T-helper 1 cell treated with Interleukin-12 subunit alpha and Interleukin-12 subunit beta and Interleukin-4 antibody, amounts not matched to agents 30 μg/mL and 1 μg/mL, for 36 hours (primary cell): ENCODE measurements at regions not wholly inside any gene's neighbourhood (a gene's known extent, or its start where the extent isn't known, plus 50 kb on each side); places are given as distances from the start of the nearest gene placed in this dataset.
"Not testable (repeated sequence)": the region's sequence is repeated elsewhere in the genome, so short reads cannot be mapped to it uniquely, and the experiment has no call there.

ENCODE experiments used
- H3K27ac Mint-ChIP-seq: one replicate; pipeline ENCODE4 v1.8.0; 2021; ENCODE audit warnings: mild to moderate bottlenecking, mixed read lengths
- H3K27me3 Mint-ChIP-seq: one replicate; pipeline ENCODE4 v1.8.0; 2021; ENCODE audit warnings: low read depth, mixed read lengths
- H3K36me3 Mint-ChIP-seq: one replicate; pipeline ENCODE4 v1.8.0; 2021; ENCODE audit warnings: low read depth, mixed read lengths
- H3K4me1 Mint-ChIP-seq: one replicate; pipeline ENCODE4 v1.8.0; 2021; ENCODE audit warnings: low read depth, mixed read lengths
- H3K4me3 Mint-ChIP-seq: one replicate; pipeline ENCODE4 v1.8.0; 2021; ENCODE audit warnings: mild to moderate bottlenecking, moderate library complexity, mixed read lengths
- H3K9me3 Mint-ChIP-seq: one replicate; pipeline ENCODE4 v1.8.0; 2021; ENCODE audit warnings: mixed read lengths

- not testable (repeated sequence) for H3K36me3 Mint-ChIP-seq
These were observed 867.8 kb upstream of the ADGRB3 start for GRCh38 chr6:67767046-67767822.

GRCh38 chr6:67766057-67766456 is 869.0 kb upstream of the ADGRB3 start:
- Mint-ChIP-seq H3K9me3 (peaks cover 6% of the 10 kb centered on the region), H3K27ac (no peak overlapping the region), H3K36me3 (no peaks in the 10 kb centered on the region), H3K27me3 (no peaks in the 10 kb centered on the region), H3K4me3 (no peak overlapping the region), H3K4me1 (no peaks in the 10 kb centered on the region)

More at GRCh38 chr6:67767046-67767822, 867.8 kb upstream of the ADGRB3 start:
- not testable (repeated sequence) for H3K27me3 Mint-ChIP-seq, H3K27ac Mint-ChIP-seq, H3K9me3 Mint-ChIP-seq, H3K4me3 Mint-ChIP-seq, H3K4me1 Mint-ChIP-seq

GRCh38 chr6:67759001-67759400 is 876.1 kb upstream of the ADGRB3 start:
- Mint-ChIP-seq H3K27me3 (no peaks in the 10 kb centered on the region), H3K4me1 (no peaks in the 10 kb centered on the region), H3K4me3 (no peak overlapping the region), H3K9me3 (peaks cover 6% of the 10 kb centered on the region), H3K36me3 (no peaks in the 10 kb centered on the region), H3K27ac (no peak overlapping the region)

GRCh38 chr6:67757465-67758033 is 877.5 kb upstream of the ADGRB3 start:
- no peak overlapping the region for H3K27ac Mint-ChIP-seq
- H3K27me3 Mint-ChIP-seq, result no peaks in the 10 kb centered on the region
- H3K36me3 Mint-ChIP-seq, result no peaks in the 10 kb centered on the region
- no peaks in the 10 kb centered on the region for H3K4me1 Mint-ChIP-seq
- H3K9me3 Mint-ChIP-seq, result peaks cover 6% of the 10 kb centered on the region
- no peak overlapping the region for H3K4me3 Mint-ChIP-seq

GRCh38 chr6:67748521-67748920 is 886.6 kb upstream of the ADGRB3 start:
- H3K27me3 Mint-ChIP-seq, result no peaks in the 10 kb centered on the region
- peaks cover 7% of the 10 kb centered on the region for H3K9me3 Mint-ChIP-seq
- H3K27ac Mint-ChIP-seq, result no peak overlapping the region
- no peak overlapping the region for H3K4me3 Mint-ChIP-seq
- no peaks in the 10 kb centered on the region for H3K4me1 Mint-ChIP-seq
- H3K36me3 Mint-ChIP-seq, result no peaks in the 10 kb centered on the region

GRCh38 chr6:67736816-67737215 is 898.3 kb upstream of the ADGRB3 start:
- Mint-ChIP-seq H3K9me3 (peaks cover 4% of the 10 kb centered on the region), H3K36me3 (no peaks in the 10 kb centered on the region)

GRCh38 chr6:67736161-67736560 is 898.9 kb upstream of the ADGRB3 start:
- Mint-ChIP-seq H3K4me3 (no peak overlapping the region), H3K27me3 (no peaks in the 10 kb centered on the region), H3K9me3 (peaks cover 10% of the 10 kb centered on the region), H3K27ac (no peak overlapping the region), H3K36me3 (no peaks in the 10 kb centered on the region), H3K4me1 (no peaks in the 10 kb centered on the region)

More at GRCh38 chr6:67736816-67737215, 898.3 kb upstream of the ADGRB3 start:
- H3K4me1 Mint-ChIP-seq, result no peaks in the 10 kb centered on the region
- no peak overlapping the region for H3K27ac Mint-ChIP-seq
- H3K27me3 Mint-ChIP-seq, result no peaks in the 10 kb centered on the region
- H3K4me3 Mint-ChIP-seq, result no peak overlapping the region

GRCh38 chr6:67735623-67736022 is 899.5 kb upstream of the ADGRB3 start:
- no peak overlapping the region for H3K27ac Mint-ChIP-seq
- no peaks in the 10 kb centered on the region for H3K36me3 Mint-ChIP-seq
- H3K4me3 Mint-ChIP-seq, result no peak overlapping the region
- no peaks in the 10 kb centered on the region for H3K27me3 Mint-ChIP-seq
- no peaks in the 10 kb centered on the region for H3K4me1 Mint-ChIP-seq
- peaks cover 12% of the 10 kb centered on the region for H3K9me3 Mint-ChIP-seq

- Mint-ChIP-seq H3K27me3 (no peaks in the 10 kb centered on the region), H3K4me3 (no peak overlapping the region), H3K9me3 (peaks cover 4% of the 10 kb centered on the region), H3K36me3 (no peaks in the 10 kb centered on the region), H3K27ac (no peak overlapping the region), H3K4me1 (no peaks in the 10 kb centered on the region)
These were observed 912.2 kb upstream of the ADGRB3 start for GRCh38 chr6:67722861-67723261.

GRCh38 chr6:67717281-67717680 is 917.8 kb upstream of the ADGRB3 start:
- no peaks in the 10 kb centered on the region for H3K27me3 Mint-ChIP-seq
- H3K4me3 Mint-ChIP-seq, result no peak overlapping the region
- H3K27ac Mint-ChIP-seq, result no peak overlapping the region
- no peaks in the 10 kb centered on the region for H3K36me3 Mint-ChIP-seq
- no peaks in the 10 kb centered on the region for H3K9me3 Mint-ChIP-seq
- H3K4me1 Mint-ChIP-seq, result no peaks in the 10 kb centered on the region

- Mint-ChIP-seq H3K4me1 (no peaks in the 10 kb centered on the region), H3K27me3 (no peaks in the 10 kb centered on the region), H3K9me3 (no peaks in the 10 kb centered on the region), H3K4me3 (no peak overlapping the region), H3K27ac (no peak overlapping the region), H3K36me3 (no peaks in the 10 kb centered on the region)
These were observed 928.7 kb upstream of the ADGRB3 start for GRCh38 chr6:67706388-67706787.

GRCh38 chr6:67698534-67698933 is 936.5 kb upstream of the ADGRB3 start:
- no peak overlapping the region for H3K4me3 Mint-ChIP-seq
- no peaks in the 10 kb centered on the region for H3K36me3 Mint-ChIP-seq
- no peaks in the 10 kb centered on the region for H3K9me3 Mint-ChIP-seq

GRCh38 chr6:67694127-67694526 is 941.0 kb upstream of the ADGRB3 start:
- Mint-ChIP-seq H3K27ac (no peak overlapping the region), H3K27me3 (no peaks in the 10 kb centered on the region), H3K4me1 (no peaks in the 10 kb centered on the region), H3K36me3 (no peaks in the 10 kb centered on the region), H3K9me3 (no peaks in the 10 kb centered on the region), H3K4me3 (no peak overlapping the region)

More at GRCh38 chr6:67698534-67698933, 936.5 kb upstream of the ADGRB3 start:
- Mint-ChIP-seq H3K27ac (no peak overlapping the region), H3K4me1 (no peaks in the 10 kb centered on the region), H3K27me3 (no peaks in the 10 kb centered on the region)

GRCh38 chr6:67689329-67689728 is 945.8 kb upstream of the ADGRB3 start:
- Mint-ChIP-seq H3K9me3 (no peaks in the 10 kb centered on the region), H3K4me3 (no peak overlapping the region), H3K27me3 (no peaks in the 10 kb centered on the region), H3K27ac (no peak overlapping the region), H3K36me3 (no peaks in the 10 kb centered on the region), H3K4me1 (no peaks in the 10 kb centered on the region)

- Mint-ChIP-seq H3K27ac (no peak overlapping the region), H3K27me3 (no peaks in the 10 kb centered on the region), H3K36me3 (no peaks in the 10 kb centered on the region), H3K4me1 (no peaks in the 10 kb centered on the region), H3K4me3 (no peak overlapping the region), H3K9me3 (no peaks in the 10 kb centered on the region)
These were observed 947.7 kb upstream of the ADGRB3 start for GRCh38 chr6:67687396-67687795.
